ENCODE measurements at regions not wholly inside any gene's neighbourhood (a gene's known extent, or its start where the extent isn't known, plus 50 kb on each side); places are given as distances from the start of the nearest gene placed in this dataset.
"Not testable (repeated sequence)": the region's sequence is repeated elsewhere in the genome, so short reads cannot be mapped to it uniquely, and the experiment has no call there.

- no peak for DNase-seq (ENCODE audit: low read depth)
Measured at GRCh38 chr11:116698080-116698479, 74.7 kb downstream of the BUD13 start.

DNA sequence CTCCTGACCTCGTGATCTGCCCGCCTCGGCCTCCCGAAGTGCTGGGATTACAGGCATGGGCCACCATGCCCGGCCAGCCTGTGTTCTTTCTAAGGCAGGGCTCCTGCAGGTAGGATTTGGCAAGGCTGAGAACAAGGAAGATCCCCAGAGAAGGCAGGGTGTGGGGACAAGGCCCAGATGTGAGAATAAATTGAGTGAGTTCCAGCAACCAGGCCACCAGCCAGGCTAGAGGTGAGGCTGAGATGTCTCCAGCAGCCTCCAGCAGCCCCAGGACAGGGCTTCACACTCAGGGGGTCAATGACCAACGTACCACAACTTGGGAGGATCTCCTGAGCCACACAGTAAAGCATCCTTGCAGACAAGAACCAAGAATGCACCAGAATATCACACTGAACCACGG lies 75.1 kb downstream of the BUD13 start:
- DNase-seq (ENCODE audit: low read depth) = no peak

DNA sequence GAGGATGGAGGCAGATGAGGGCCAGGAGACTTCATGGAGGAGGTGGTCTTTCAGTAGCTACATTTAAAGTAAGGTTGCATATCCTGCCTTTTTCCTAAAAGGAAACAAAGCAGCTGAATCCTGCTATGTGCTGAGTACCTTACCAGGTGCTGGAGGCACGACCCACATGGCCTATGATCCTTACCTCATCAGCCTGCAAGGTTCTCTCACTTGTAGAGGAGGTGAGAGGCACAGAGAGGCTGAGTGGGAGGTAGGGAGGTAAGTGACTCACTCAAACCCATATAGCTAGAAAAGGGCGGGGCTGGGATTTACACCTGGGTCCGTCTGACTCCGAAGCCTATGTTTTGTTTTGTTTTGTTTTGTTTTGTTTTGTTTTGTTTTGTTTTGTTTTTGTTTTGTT lies 75.8 kb downstream of the BUD13 start:
- DNase-seq (ENCODE audit: low read depth) = no peak

DNA sequence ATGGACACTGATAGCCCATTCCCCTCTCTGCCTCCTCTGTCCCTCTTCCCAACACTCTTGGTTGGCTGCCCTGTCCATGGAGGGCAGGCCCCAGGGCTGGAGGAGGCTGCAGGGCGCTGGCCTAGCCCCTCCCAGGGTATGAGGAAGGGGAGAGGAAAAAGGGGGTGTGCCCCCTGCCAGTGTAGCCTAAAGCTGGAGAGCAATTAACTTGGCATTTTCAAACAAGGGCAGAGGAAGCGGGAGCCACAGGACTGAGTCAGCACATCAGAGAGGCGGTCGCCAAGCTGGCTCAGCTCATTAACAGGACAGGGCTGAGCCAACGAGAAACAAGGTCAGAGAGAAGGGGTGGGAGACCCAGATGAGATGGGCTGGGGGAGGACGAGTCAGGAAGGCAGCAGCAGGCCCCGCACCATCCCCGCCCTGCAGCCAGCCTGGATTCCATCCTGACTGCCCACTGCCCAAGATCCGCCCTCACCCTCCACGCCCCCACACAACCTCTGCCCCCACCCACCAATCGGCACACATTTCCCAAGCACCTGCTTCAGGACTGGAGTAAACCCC lies 76.3 kb downstream of the BUD13 start:
- no peak for DNase-seq (ENCODE audit: low read depth)

DNA sequence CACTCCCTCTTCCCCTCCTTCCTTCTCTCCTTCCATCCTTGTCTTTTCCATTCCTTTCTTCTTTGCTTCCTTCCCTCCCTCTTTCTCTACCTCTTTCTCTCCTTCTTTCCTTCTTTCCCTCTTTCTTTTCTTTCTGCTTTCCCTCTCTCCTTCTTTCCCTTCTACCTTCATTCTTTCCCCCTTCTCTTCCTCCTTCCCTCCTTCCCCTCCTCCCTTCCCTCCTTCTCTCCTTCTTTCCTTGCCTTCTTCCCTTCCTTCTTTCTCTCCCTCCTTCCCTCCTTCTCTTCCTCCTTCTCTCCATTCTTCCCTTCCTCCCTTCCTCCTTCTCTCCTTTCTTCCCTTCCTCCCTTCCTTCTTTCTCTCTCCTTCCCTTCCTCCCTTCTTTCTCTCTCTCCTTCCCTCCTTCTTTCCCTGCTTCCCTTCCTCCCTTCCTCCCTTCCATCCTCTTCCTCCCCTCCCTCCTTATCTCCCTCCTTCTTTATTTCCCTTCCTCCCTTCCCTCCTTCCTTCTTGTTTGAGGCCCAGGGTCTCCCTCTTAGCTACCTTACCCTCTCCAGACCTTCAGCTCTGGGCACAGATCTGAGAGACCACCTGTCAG lies 77.0 kb downstream of the BUD13 start:
- no peak for DNase-seq (ENCODE audit: low read depth)

DNA sequence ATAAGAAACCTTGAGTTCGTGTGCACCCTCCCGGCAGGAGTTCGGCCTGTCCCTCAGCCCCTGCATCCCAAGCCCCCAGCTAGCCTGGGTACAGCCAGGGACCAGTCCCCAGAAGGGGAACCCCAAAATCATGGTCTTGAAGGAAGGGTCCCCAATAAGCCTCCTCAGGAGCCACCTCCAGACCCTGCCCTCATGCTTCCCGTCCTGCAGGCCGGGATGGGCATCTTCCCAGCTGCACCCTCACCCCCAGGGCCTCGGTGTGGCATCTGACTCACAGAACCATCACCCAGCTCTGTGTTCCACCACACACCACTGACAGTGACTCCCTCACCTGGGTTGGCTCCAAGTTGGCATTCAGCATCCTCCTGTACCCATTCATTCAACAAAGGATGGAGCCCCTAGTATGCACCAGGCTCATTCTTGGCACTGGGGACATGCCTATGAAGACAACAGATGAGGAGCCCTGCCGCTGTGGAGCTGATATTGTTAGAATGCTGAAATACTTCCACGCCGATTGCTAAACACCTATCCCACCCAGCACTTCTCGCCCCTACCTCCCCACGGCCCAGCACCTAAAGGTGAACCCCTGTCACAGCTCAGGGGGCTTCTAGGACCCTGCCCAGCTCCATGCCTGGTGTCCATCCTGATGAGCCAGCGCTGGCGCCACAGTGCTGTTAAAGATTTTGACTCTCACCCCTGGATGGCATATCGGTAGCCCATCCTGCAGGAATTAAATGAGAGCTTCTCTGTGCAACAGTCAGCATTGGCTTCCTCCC lies 77.8 kb downstream of the BUD13 start:
- DNase-seq (ENCODE audit: low read depth) = no peak

DNA sequence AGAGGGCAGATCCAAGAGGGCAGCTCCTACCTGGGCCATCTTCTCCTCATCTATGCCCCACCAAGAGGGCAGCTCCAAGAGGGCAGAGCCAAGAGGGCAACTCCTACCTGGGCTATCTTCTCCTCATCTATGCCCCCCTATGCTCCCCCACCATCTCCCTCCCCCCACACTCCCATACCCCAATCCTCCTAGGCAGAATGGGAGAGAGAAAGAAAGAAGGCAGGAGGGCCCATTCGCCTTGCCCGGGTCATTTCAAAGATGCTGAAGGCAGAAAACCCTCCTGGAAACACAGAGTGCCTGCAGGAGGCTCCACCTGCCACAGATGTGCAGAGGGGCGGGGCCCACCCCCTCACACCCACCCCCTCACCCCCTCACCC lies 78.5 kb downstream of the BUD13 start:
- no peak for DNase-seq (ENCODE audit: low read depth)

- DNase-seq (ENCODE audit: low read depth) = no peak
Measured at GRCh38 chr11:116693593-116694348, 79.0 kb downstream of the BUD13 start.

DNA sequence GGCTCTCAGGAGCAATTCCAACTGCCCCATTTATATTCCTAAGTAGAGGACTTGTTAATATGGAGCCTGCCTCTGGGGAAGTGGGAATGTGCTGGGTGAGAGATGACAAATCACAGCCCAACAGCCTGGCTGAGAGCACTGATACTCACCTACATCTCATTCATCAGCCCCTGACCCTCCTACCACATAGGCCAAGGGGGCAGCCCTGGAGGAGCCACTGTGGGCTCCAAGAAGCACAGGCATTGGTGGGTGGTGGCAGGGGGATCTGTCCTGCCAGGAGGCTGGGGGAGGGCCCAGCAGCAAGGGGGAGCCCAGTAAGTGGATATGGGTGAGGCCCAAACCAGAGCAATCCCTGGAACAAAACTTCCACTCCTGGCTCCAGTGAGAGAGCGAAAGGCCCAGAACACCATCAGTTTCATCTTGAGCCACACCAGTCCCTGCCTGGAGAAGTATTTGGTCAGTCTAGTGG lies 79.7 kb downstream of the BUD13 start:
- DNase-seq (ENCODE audit: low read depth) = no peak

- DNase-seq (ENCODE audit: low read depth) = no peak
Measured at GRCh38 chr11:116692318-116693101, 80.3 kb downstream of the BUD13 start.

DNA sequence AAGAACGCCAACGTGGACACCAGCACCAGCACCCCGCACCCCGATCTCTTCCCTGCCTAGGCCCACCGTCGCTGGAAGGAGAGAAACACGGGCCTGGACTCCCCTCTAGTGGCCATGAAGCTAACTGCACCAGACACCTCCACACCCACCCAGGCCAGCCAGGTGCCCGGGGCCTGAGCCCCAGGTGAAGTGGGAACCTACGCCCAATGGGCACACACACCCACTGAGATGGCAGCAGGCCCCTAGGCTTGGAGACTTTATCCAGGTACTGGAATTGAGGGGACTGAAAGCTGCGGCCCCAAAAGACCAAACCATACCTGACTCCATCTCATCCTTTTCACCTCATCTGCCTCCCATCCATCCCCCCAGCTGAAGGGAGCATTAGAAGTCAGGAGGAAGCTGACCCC lies 81.0 kb downstream of the BUD13 start:
- peak; percentile 18 for DNase-seq (ENCODE audit: low read depth)

- no peak for DNase-seq (ENCODE audit: low read depth)
Measured at GRCh38 chr11:116690611-116691010, 82.2 kb downstream of the BUD13 start.

- no peak for DNase-seq (ENCODE audit: low read depth)
Measured at GRCh38 chr11:116689413-116690127, 83.2 kb downstream of the BUD13 start.

- no peak for DNase-seq (ENCODE audit: low read depth)
Measured at GRCh38 chr11:116688202-116688540, 84.6 kb downstream of the BUD13 start.

DNA sequence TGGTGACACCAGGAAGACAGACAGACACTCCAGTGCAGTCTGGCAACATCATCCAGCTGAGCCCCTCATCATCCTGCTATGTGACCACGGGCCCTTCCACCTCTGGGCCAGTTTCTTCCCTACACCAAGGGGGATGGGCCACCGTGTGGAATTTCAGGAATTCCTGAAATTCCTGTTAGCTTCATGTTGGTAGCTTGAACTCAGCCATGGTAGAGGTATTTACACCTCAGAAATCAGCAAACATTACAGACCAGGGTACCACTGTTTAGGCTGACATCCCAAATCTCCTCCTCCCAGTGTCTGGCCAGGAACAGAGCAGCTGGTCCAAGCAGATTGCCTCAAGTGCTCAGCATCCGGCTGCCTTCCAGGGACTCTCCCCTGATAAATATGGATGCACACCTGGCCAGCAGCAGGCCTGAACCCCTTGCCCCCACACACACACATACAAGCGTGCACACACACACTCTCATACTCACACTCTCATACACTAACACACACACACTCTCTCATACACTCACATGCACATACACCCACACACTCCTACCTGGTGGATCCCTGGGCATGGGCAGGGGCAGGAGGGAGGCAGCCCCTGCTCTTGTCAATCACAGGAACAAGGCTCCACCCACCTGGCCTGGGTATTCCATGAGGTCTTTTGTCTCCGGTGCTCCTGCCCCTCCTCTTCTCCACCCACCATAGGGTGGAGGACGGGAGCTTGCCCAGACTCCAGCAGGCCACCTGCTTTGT lies 85.2 kb downstream of the BUD13 start:
- no peak for DNase-seq (ENCODE audit: low read depth)

GRCh38 chr11:116686866-116687265 lies 85.9 kb downstream of the BUD13 start:
- DNase-seq (ENCODE audit: low read depth) = no peak

- DNase-seq (ENCODE audit: low read depth) = no peak
Measured at GRCh38 chr11:116683982-116684381, 88.8 kb downstream of the BUD13 start.

DNA sequence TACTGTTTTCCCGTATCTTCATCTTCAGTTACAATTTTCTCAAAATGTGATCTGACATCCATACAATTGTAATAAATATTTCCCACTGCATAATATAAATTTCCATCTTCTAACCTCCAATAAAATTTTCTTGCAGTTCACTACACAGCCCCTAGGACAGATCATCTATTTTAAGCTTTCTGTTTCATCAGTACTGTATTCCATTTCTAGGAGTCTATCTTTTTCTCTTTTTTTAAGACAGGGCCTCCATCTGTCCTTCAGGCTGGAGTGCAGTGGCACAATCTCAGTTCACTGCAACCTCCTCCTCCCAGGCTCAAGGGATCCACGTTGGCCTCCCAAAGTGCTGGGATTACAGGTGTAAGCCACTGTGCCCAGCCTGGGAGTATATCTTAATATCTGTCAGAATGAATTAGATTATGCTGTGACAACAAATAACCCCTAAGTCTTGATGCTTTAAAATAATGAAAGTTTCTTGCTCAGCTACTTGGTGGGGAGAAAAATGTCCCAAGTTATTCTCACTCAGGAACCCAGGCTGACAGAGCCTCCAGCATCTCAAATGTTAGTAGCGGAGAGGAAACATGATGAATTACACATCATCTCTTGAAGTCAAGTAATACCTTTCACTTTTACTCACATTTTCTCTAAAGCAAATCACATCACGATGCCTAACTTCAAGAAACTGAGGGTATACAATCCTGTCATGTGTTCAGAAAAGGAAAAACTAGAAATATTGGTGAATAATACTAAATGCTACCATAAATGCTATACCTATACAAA lies 92.2 kb downstream of the BUD13 start:
- DNase-seq (ENCODE audit: low read depth) = no peak

- DNase-seq (ENCODE audit: low read depth) = no peak
Measured at GRCh38 chr11:116678887-116679286, 93.9 kb downstream of the BUD13 start.

GRCh38 chr11:116667318-116667717 lies 105.5 kb downstream of the BUD13 start:
- not testable (repeated sequence) for DNase-seq (ENCODE audit: low read depth)
